Hepatocyte (in vitro differentiated cells): ENCODE measurements at regions not wholly inside any gene's neighbourhood (a gene's known extent, or its start where the extent isn't known, plus 50 kb on each side); places are given as distances from the start of the nearest gene placed in this dataset.
A peak's percentile ranks its signal among the peaks of the same experiment; 100 is the strongest.

Experiments
- DNase-seq: peaks from one replicate; pipeline ENCODE4 v3.0.0-alpha.2; 2016; ENCODE audit warnings: low spot score
- H2AFZ ChIP-seq: fragments of 200-600 bp; sonication (generic); 2 replicates; pipeline ENCODE4 v1.6.0; 2016; ENCODE audit warnings: antibody characterized with exemption, mild to moderate bottlenecking
- H3K27ac ChIP-seq: fragments of 200-600 bp; sonication (generic); 2 replicates; pipeline ENCODE4 v1.5.1; 2016; ENCODE audit warnings: mild to moderate bottlenecking
- H3K27me3 ChIP-seq: fragments of 200-600 bp; sonication (generic); 2 replicates; pipeline ENCODE4 v1.6.1; 2016
- H3K36me3 ChIP-seq: fragments of 200-600 bp; sonication (generic); replicated peaks from 2 replicates; pipeline ENCODE4 v1.5.1; 2016; ENCODE audit warnings: low read depth; ENCODE audit not compliant: insufficient read depth
- H3K4me1 ChIP-seq: fragments of 200-600 bp; sonication (generic); 2 replicates; pipeline ENCODE4 v1.5.1; 2016; ENCODE audit warnings: mild to moderate bottlenecking, moderate library complexity; ENCODE audit not compliant: insufficient read depth
- H3K4me2 ChIP-seq: fragments of 200-600 bp; sonication (generic); 2 replicates; pipeline ENCODE4 v1.6.0; 2016
- H3K4me3 ChIP-seq: fragments of 200-600 bp; sonication (generic); 2 replicates; pipeline ENCODE4 v1.5.1; 2016; ENCODE audit warnings: mild to moderate bottlenecking
- H3K79me2 ChIP-seq: fragments of 200-600 bp; sonication (generic); 2 replicates; pipeline ENCODE4 v1.6.0; 2017; ENCODE audit warnings: mild to moderate bottlenecking
- H3K9me2 ChIP-seq: fragments of 200-600 bp; sonication (generic); replicated peaks from 2 replicates; pipeline ENCODE4 v1.6.0; 2017; ENCODE audit warnings: mild to moderate bottlenecking; ENCODE audit not compliant: insufficient read depth
- H3K9me3 ChIP-seq: fragments of 200-600 bp; sonication (generic); 2 replicates; pipeline ENCODE4 v1.5.1; 2016; ENCODE audit warnings: low read depth, mild to moderate bottlenecking
- H4K20me1 ChIP-seq: fragments of 200-600 bp; sonication (generic); 2 replicates; pipeline ENCODE4 v1.6.0; 2016; ENCODE audit warnings: mild to moderate bottlenecking; ENCODE audit not compliant: insufficient read depth, poor library complexity, severe bottlenecking
- EZH2 ChIP-seq: fragments of 200-600 bp; sonication (generic); IDR thresholded peaks from 2 replicates; pipeline ENCODE4 v1.6.1; 2016; ENCODE audit warnings: antibody characterized with exemption, mild to moderate bottlenecking, borderline replicate concordance
- EZH2phosphoT487 ChIP-seq: fragments of 200-600 bp; sonication (generic); IDR thresholded peaks from one replicate; pipeline ENCODE4 v1.6.1; 2018; ENCODE audit warnings: antibody characterized with exemption, mild to moderate bottlenecking, low read depth, moderate library complexity; ENCODE audit not compliant: unreplicated experiment, severe bottlenecking
- WGBS: methylation state at CpG from one replicate; pipeline ENCODE4 v1.1.6; 2016; ENCODE audit warnings: low lambda C conversion rate; ENCODE audit errors: missing lambda C conversion rate; 5-methylcytosine and 5-hydroxymethylcytosine counted together
- TF ChIP-seq, protein P1 (sequence below): fragments of 200-600 bp; sonication (generic); IDR thresholded peaks from 2 replicates; pipeline ENCODE4 v1.5.1; 2016; ENCODE audit warnings: antibody characterized with exemption, mild to moderate bottlenecking; ENCODE audit not compliant: poor library complexity

DNA sequence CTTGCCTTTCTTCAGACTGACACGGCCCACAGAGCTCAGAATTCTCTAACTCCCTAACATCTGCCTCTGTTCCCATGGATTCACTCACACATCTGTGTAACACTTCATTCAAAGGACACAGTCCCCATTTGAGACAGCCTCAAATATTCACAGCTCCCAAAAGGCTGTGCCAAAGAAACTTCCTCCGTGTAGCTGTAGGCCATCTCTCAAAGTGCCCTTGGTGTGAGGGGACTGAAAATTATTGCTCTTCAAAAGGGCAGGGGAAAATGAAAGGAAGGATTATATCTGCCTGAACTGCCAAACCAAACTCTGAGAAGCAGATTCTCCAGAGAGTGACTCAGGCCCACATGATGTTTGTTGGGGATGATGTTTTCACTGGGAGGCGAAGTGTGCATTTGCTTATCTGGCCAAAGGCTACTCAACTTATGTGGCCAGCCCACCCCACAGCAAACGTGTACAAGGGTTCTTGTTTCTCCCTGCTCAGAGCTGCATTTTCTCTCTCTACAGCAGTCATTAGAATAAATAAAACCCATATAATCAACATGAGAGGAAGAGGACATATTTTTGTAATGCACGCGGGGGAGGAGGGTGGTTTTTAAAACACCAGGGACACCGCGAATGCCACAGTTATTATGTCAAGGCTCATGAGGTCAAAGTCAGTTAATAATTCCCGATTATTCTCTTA is 302.4 kb upstream of the NFE2L3 start:
- peak overlapping the region; percentile 90 for H3K27ac ChIP-seq

DNA sequence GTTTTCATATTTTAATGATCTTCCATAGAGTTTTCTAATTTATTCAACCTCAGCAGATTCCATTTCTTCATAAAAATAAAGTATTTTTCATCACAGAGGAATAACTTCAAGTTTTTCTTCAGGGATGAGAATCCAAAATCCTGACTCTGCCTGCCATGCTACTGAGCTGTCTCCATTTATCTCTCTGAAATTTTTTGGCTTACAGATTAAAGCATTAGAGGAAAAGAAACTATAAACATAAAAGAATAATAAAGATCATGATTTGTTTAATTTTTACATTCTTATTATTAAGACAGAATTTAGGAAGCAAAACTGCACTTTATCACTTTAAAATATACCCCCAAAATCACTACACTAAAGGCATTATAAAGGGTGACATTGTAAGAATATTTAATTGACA is 301.8 kb upstream of the NFE2L3 start:
- H3K9me2 ChIP-seq, result no peaks in the 10 kb centered on the region
- H4K20me1 ChIP-seq, result no peaks in the 10 kb centered on the region
- peak overlapping the region; percentile 12 for H3K4me2 ChIP-seq
- no peak overlapping the region for H2AFZ ChIP-seq
- H3K27me3 ChIP-seq, result no peaks in the 10 kb centered on the region
- no peaks in the 10 kb centered on the region for H3K79me2 ChIP-seq
- peaks cover 68% of the 10 kb centered on the region for H3K4me1 ChIP-seq
- H3K4me3 ChIP-seq, result no peak overlapping the region
- H3K9me3 ChIP-seq, result no peaks in the 10 kb centered on the region
- no peaks in the 10 kb centered on the region for H3K36me3 ChIP-seq
- no peak for DNase-seq
- TF ChIP-seq, protein P1, sequence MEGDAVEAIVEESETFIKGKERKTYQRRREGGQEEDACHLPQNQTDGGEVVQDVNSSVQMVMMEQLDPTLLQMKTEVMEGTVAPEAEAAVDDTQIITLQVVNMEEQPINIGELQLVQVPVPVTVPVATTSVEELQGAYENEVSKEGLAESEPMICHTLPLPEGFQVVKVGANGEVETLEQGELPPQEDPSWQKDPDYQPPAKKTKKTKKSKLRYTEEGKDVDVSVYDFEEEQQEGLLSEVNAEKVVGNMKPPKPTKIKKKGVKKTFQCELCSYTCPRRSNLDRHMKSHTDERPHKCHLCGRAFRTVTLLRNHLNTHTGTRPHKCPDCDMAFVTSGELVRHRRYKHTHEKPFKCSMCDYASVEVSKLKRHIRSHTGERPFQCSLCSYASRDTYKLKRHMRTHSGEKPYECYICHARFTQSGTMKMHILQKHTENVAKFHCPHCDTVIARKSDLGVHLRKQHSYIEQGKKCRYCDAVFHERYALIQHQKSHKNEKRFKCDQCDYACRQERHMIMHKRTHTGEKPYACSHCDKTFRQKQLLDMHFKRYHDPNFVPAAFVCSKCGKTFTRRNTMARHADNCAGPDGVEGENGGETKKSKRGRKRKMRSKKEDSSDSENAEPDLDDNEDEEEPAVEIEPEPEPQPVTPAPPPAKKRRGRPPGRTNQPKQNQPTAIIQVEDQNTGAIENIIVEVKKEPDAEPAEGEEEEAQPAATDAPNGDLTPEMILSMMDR, result no peak
- TF ChIP-seq EZH2phosphoT487 (no peak), EZH2 (no peak)
- H3K27ac ChIP-seq, result peak overlapping the region; percentile 90

More for the DNA sequence above, 302.4 kb upstream of the NFE2L3 start:
- Histone ChIP-seq H3K4me3 (no peak overlapping the region), H3K4me1 (peaks cover 73% of the 10 kb centered on the region), H3K9me3 (no peaks in the 10 kb centered on the region), H4K20me1 (no peaks in the 10 kb centered on the region), H3K27me3 (no peaks in the 10 kb centered on the region), H3K79me2 (no peaks in the 10 kb centered on the region), H3K9me2 (no peaks in the 10 kb centered on the region), H3K36me3 (no peaks in the 10 kb centered on the region), H3K4me2 (peak overlapping the region; percentile 44), H2AFZ (no peak overlapping the region)
- DNase-seq, result peak; percentile 83
- WGBS, result 25% methylated on average over 9 of the region's 9 CpGs
- TF ChIP-seq, protein P1, result no peak
- no peak for TF ChIP-seq EZH2
- TF ChIP-seq EZH2phosphoT487, result no peak

DNA sequence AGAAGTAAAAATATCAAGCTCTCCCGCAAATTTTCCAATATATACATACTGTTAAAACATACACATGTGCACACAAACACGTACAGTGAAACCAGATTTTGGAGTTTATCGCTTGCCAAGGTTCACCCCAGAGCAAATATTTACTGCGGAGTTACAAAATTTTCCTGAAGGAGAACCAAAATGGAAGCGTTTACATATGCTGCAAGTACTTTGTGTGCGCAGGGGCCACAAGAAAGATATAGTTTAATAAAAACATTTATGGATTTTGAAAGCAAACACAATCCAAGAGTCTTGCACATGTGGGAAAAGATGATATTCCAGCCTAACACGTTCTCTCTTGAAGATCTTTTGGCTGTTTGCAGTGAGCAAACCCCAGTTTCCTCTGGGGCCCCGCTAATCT is 301.3 kb upstream of the NFE2L3 start:
- no peaks in the 10 kb centered on the region for H4K20me1 ChIP-seq
- no peaks in the 10 kb centered on the region for H3K9me3 ChIP-seq
- peak overlapping the region; percentile 12 for H3K4me2 ChIP-seq
- no peak overlapping the region for H3K4me3 ChIP-seq
- H3K27me3 ChIP-seq, result no peaks in the 10 kb centered on the region
- 43% methylated on average over 8 of the region's 8 CpGs for WGBS
- no peak overlapping the region for H2AFZ ChIP-seq
- H3K27ac ChIP-seq, result peak overlapping the region; percentile 90
- TF ChIP-seq EZH2 (no peak), EZH2phosphoT487 (no peak)
- TF ChIP-seq, protein P1, result no peak
- peaks cover 4% of the 10 kb centered on the region for H3K79me2 ChIP-seq
- no peaks in the 10 kb centered on the region for H3K9me2 ChIP-seq
- DNase-seq, result no peak
- H3K36me3 ChIP-seq, result no peaks in the 10 kb centered on the region
- peaks cover 66% of the 10 kb centered on the region for H3K4me1 ChIP-seq
